Hematopoietic multipotent progenitor cell treated with erythropoietin and hydrocortisone succinate and interleukin-3 and kit ligand, for 4 days (in vitro differentiated cells): ENCODE measurements at regions not wholly inside any gene's neighbourhood (a gene's known extent, or its start where the extent isn't known, plus 50 kb on each side); places are given as distances from the start of the nearest gene placed in this dataset.

ENCODE experiments used
- DNase-seq: peaks from one replicate; pipeline ENCODE4 v3.0.0-alpha.2; 2015

- no peak for DNase-seq
Observed at GRCh38 chr16:49216593-49216992, 65.0 kb downstream of the CBLN1 start.

GRCh38 chr16:49213594-49213993 lies 68.0 kb downstream of the CBLN1 start:
- DNase-seq: no peak

- DNase-seq: no peak
Observed at GRCh38 chr16:49204191-49204590, 77.4 kb downstream of the CBLN1 start.

GRCh38 chr16:49203361-49203760 lies 78.3 kb downstream of the CBLN1 start:
- DNase-seq: no peak

- DNase-seq: no peak
Observed at GRCh38 chr16:49201118-49201517, 80.5 kb downstream of the CBLN1 start.

- no peak for DNase-seq
Observed at GRCh38 chr16:49200223-49200820, 81.3 kb downstream of the CBLN1 start.

GRCh38 chr16:49195237-49195548 lies 86.4 kb downstream of the CBLN1 start:
- DNase-seq: no peak

GRCh38 chr16:49194537-49195236 lies 87.0 kb downstream of the CBLN1 start:
- DNase-seq: no peak

- DNase-seq: no peak
Observed at GRCh38 chr16:49193596-49193995, 88.0 kb downstream of the CBLN1 start.

GRCh38 chr16:49189286-49189685 lies 92.4 kb downstream of the CBLN1 start:
- DNase-seq: no peak

GRCh38 chr16:49183911-49184310 lies 97.7 kb downstream of the CBLN1 start:
- peak; percentile 32 for DNase-seq

- no peak for DNase-seq
Observed at GRCh38 chr16:49181791-49182518, 99.7 kb downstream of the CBLN1 start.

- DNase-seq: no peak
Observed at GRCh38 chr16:49179714-49180330, 101.8 kb downstream of the CBLN1 start.

GRCh38 chr16:49168126-49168525 lies 113.5 kb downstream of the CBLN1 start:
- DNase-seq: no peak

- DNase-seq: no peak
Observed at GRCh38 chr16:49165025-49165424, 116.6 kb downstream of the CBLN1 start.

- no peak for DNase-seq
Observed at GRCh38 chr16:49161191-49161590, 120.4 kb downstream of the CBLN1 start.

- DNase-seq: peak; percentile 68
Observed at GRCh38 chr16:49158029-49158642, 123.5 kb downstream of the CBLN1 start.

GRCh38 chr16:49150341-49150740 lies 131.3 kb downstream of the CBLN1 start:
- no peak for DNase-seq

GRCh38 chr16:49148410-49148809 lies 133.2 kb downstream of the CBLN1 start:
- DNase-seq: no peak

GRCh38 chr16:49140618-49141017 lies 141.0 kb downstream of the CBLN1 start:
- no peak for DNase-seq

GRCh38 chr16:49130397-49130796 lies 151.2 kb downstream of the CBLN1 start:
- no peak for DNase-seq

- no peak for DNase-seq
Observed at GRCh38 chr16:49129935-49130334, 151.7 kb downstream of the CBLN1 start.

GRCh38 chr16:49128740-49129139 lies 152.9 kb downstream of the CBLN1 start:
- DNase-seq: no peak
